ENCODE measurements at regions not wholly inside any gene's neighbourhood (a gene's known extent, or its start where the extent isn't known, plus 50 kb on each side); places are given as distances from the start of the nearest gene placed in this dataset.

DNA sequence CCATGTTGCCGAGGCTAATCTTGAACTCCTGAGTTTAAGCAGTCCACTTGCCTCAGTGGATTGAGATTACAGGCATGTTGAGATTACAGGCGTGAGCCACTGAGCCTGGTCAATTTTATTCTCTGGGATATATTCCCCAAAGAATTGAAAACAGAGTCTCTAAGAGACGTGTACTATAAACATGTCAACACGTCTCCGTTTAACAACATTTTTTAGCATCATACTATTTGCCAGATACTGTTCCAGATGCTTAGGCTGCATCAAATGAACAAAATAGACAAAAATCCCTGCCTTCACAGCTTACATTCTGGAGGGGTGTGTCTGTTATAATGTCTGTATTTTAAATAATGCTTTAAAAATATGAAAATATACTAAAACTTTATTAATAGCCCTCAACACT, 54.1 kb upstream of the PRKG1 start:
- DNase-seq (ENCODE audit: extremely low read depth in 1 of 4, low spot score in 3 of 4) (no peak), ATAC-seq (no peak), FAIRE-seq (no peak)
- WGBS (ENCODE audit: insufficient coverage, low coverage, missing lambda C conversion rate): 2% methylated on average over 5 of the region's 5 CpGs
- no peaks in the 10 kb centered on the region for H3K9me1 ChIP-seq (ENCODE audit: control insufficient read depth, insufficient read depth, low read length)
- no peaks in the 10 kb centered on the region for H3K9me3 ChIP-seq (replicated peaks; ENCODE audit: control insufficient read depth, insufficient read depth, low read depth, low read length)
- H3K4me1 ChIP-seq (replicated peaks in 1 of 2; ENCODE audit: control insufficient read depth in 2 of 2, insufficient read depth in 2 of 2, low read length in 2 of 2): no peaks in the 10 kb centered on the region
- no peak for TF ChIP-seq DNMT1 (IDR thresholded peaks at IDR 0.05)
- TF ChIP-seq GATAD2A (IDR thresholded peaks at IDR 0.05): no peak
- no peak for TF ChIP-seq HNRNPH1 (optimal IDR thresholded peaks at IDR 0.05; ENCODE audit: low read depth, low read length)
- TF ChIP-seq PML (IDR thresholded peaks at IDR 0.05; ENCODE audit: low read length): no peak
- TF ChIP-seq CEBPB (tag; IDR thresholded peaks at IDR 0.05): no peak
- no peak for TF ChIP-seq ZNF316 (IDR thresholded peaks at IDR 0.05)
- no peak for TF ChIP-seq SRSF9 (IDR thresholded peaks at IDR 0.05; ENCODE audit: borderline replicate concordance, low read depth, low read length)
- no peak for TF ChIP-seq SIRT6 (IDR thresholded peaks at IDR 0.05; ENCODE audit: low read depth, low read length)
- no peak for TF ChIP-seq ZNF57 (CRISPR knock-in tag; IDR thresholded peaks at IDR 0.05)
- TF ChIP-seq ESRRB (CRISPR knock-in tag; IDR thresholded peaks at IDR 0.05; ENCODE audit: borderline replicate concordance): no peak
- no peak for TF ChIP-seq ZNF764 (CRISPR knock-in tag; IDR thresholded peaks at IDR 0.05; ENCODE audit: low read depth)
- TF ChIP-seq, protein P1, sequence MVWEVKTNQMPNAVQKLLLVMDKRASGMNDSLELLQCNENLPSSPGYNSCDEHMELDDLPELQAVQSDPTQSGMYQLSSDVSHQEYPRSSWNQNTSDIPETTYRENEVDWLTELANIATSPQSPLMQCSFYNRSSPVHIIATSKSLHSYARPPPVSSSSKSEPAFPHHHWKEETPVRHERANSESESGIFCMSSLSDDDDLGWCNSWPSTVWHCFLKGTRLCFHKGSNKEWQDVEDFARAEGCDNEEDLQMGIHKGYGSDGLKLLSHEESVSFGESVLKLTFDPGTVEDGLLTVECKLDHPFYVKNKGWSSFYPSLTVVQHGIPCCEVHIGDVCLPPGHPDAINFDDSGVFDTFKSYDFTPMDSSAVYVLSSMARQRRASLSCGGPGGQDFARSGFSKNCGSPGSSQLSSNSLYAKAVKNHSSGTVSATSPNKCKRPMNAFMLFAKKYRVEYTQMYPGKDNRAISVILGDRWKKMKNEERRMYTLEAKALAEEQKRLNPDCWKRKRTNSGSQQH (CRISPR knock-in tag; IDR thresholded peaks at IDR 0.05): no peak
- no peak for TF ChIP-seq NEUROD1 (IDR thresholded peaks at IDR 0.05; ENCODE audit: borderline replicate concordance, low read depth, low read length, partially characterized antibody)
- no peak for TF ChIP-seq HDGF (IDR thresholded peaks at IDR 0.05)
- TF ChIP-seq, protein P2, sequence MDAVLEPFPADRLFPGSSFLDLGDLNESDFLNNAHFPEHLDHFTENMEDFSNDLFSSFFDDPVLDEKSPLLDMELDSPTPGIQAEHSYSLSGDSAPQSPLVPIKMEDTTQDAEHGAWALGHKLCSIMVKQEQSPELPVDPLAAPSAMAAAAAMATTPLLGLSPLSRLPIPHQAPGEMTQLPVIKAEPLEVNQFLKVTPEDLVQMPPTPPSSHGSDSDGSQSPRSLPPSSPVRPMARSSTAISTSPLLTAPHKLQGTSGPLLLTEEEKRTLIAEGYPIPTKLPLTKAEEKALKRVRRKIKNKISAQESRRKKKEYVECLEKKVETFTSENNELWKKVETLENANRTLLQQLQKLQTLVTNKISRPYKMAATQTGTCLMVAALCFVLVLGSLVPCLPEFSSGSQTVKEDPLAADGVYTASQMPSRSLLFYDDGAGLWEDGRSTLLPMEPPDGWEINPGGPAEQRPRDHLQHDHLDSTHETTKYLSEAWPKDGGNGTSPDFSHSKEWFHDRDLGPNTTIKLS (IDR thresholded peaks at IDR 0.05; ENCODE audit: borderline replicate concordance, low read depth): no peak
- no peak overlapping the region for H3K27ac ChIP-seq (ENCODE audit: extremely low read depth, low read depth, low read length)
- no peaks in the 10 kb centered on the region for H4K20me1 ChIP-seq (replicated peaks; ENCODE audit: control insufficient read depth, insufficient read depth, low read length)
- intact Hi-C loops (cut with micrococcal nuclease): no loop called here
- CTCF ChIA-PET (ENCODE audit: low intra/inter-chr PET ratio): no interaction called here
- in situ Hi-C loops (cut with MboI): loop anchor here (25.0 kb wide), 1 partner anchor 1192 kb away; no protein-coding TSS in a partner anchor
- no peaks in the 10 kb centered on the region for H3K36me3 ChIP-seq (ENCODE audit: control insufficient read depth, insufficient read depth, low read length)
- H3K4me2 ChIP-seq (ENCODE audit: insufficient read depth, low read length): no peak overlapping the region
- no peaks in the 10 kb centered on the region for H3K79me2 ChIP-seq (ENCODE audit: control insufficient read depth, insufficient read depth, low read length)
- no peak overlapping the region for H3K9ac ChIP-seq (ENCODE audit: insufficient read depth in 1 of 2, low read depth in 2 of 2, low read length in 2 of 2)
- POLR2A ChIA-PET: no interaction called here
- H3K4me3 ChIP-seq: no peak overlapping the region
- H3K27me3 ChIP-seq (ENCODE audit: control insufficient read depth in 2 of 2, insufficient read depth in 2 of 2, low read length in 2 of 2): no peaks in the 10 kb centered on the region
- no peak overlapping the region for H2AFZ ChIP-seq (ENCODE audit: low read depth, low read length)
- no TSS peak for BruUV-seq (replicated peaks)
